ENCODE measurements at regions not wholly inside any gene's neighbourhood (a gene's known extent, or its start where the extent isn't known, plus 50 kb on each side); places are given as distances from the start of the nearest gene placed in this dataset.

GRCh38 chr3:178218231-178218630 lies 318.0 kb upstream of the KCNMB2 start:
- TF ChIP-seq EP300 (IDR thresholded peaks at IDR 0.05) (no peak), POLR2A (IDR thresholded peaks at IDR 0.05; ENCODE audit: low read depth) (no peak)
- TF ChIP-seq, protein P1, sequence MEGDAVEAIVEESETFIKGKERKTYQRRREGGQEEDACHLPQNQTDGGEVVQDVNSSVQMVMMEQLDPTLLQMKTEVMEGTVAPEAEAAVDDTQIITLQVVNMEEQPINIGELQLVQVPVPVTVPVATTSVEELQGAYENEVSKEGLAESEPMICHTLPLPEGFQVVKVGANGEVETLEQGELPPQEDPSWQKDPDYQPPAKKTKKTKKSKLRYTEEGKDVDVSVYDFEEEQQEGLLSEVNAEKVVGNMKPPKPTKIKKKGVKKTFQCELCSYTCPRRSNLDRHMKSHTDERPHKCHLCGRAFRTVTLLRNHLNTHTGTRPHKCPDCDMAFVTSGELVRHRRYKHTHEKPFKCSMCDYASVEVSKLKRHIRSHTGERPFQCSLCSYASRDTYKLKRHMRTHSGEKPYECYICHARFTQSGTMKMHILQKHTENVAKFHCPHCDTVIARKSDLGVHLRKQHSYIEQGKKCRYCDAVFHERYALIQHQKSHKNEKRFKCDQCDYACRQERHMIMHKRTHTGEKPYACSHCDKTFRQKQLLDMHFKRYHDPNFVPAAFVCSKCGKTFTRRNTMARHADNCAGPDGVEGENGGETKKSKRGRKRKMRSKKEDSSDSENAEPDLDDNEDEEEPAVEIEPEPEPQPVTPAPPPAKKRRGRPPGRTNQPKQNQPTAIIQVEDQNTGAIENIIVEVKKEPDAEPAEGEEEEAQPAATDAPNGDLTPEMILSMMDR (IDR thresholded peaks at IDR 0.05) = no peak
